AG04449 (cell line): ENCODE measurements at regions not wholly inside any gene's neighbourhood (a gene's known extent, or its start where the extent isn't known, plus 50 kb on each side); places are given as distances from the start of the nearest gene placed in this dataset.

Experiments
- CTCF ChIA-PET: fragments of 350-600 bp; formaldehyde crosslinking; extraction: SDS; loops from one replicate; lab custom pipeline; 2021; ENCODE audit warnings: antibody characterized with exemption; lab: Yijun Ruan, JAX
- POLR2A ChIA-PET: fragments of 400-600, 350-600 bp; formaldehyde crosslinking; extraction: SDS; loops from one replicate; lab custom pipeline; 2020; ENCODE audit warnings: antibody characterized with exemption, inconsistent platforms; lab: Yijun Ruan, JAX
- DNase-seq: peaks from one replicate; pipeline ENCODE4 v3.0.0-alpha.2; 2010; ENCODE audit warnings: low read depth, low spot score
- H3K4me3 ChIP-seq: 2 replicates; pipeline ENCODE4 v1.5.1; 2011; ENCODE audit warnings: low read depth, mild to moderate bottlenecking, control low read depth, low read length
- CTCF ChIP-seq: IDR thresholded peaks from one replicate; pipeline ENCODE4 v1.5.1; 2011; ENCODE audit warnings: mild to moderate bottlenecking, moderate library complexity, low read length, control low read depth, inconsistent platforms; ENCODE audit not compliant: insufficient read depth; ENCODE audit errors: missing control alignments

- DNase-seq = no peak
- ChIA-PET POLR2A (no interaction called here), CTCF (no interaction called here)
- TF ChIP-seq CTCF = no peak
- H3K4me3 ChIP-seq = no peak overlapping the region
These were observed 299.8 kb downstream of the ARL4A start for GRCh38 chr7:12987238-12987637.

- POLR2A ChIA-PET = no interaction called here
- CTCF ChIA-PET = no interaction called here
- DNase-seq = no peak
- TF ChIP-seq CTCF = no peak
- no peak overlapping the region for H3K4me3 ChIP-seq
These were observed 303.0 kb downstream of the ARL4A start for GRCh38 chr7:12990440-12990839.

GRCh38 chr7:12993025-12993424 lies 305.6 kb downstream of the ARL4A start:
- ChIA-PET POLR2A (no interaction called here), CTCF (no interaction called here)
- no peak for DNase-seq

GRCh38 chr7:12995912-12996469 lies 308.6 kb downstream of the ARL4A start:
- no peak overlapping the region for H3K4me3 ChIP-seq
- ChIA-PET CTCF (no interaction called here), POLR2A (no interaction called here)
- no peak for DNase-seq
- no peak for TF ChIP-seq CTCF

More at GRCh38 chr7:12993025-12993424, 305.6 kb downstream of the ARL4A start:
- H3K4me3 ChIP-seq = no peak overlapping the region
- no peak for TF ChIP-seq CTCF

GRCh38 chr7:13007331-13007730 lies 319.9 kb downstream of the ARL4A start:
- no peak for TF ChIP-seq CTCF
- ChIA-PET POLR2A (no interaction called here), CTCF (no interaction called here)
- H3K4me3 ChIP-seq = no peak overlapping the region
- DNase-seq = no peak

- H3K4me3 ChIP-seq = no peak overlapping the region
- DNase-seq = no peak
- CTCF ChIA-PET = no interaction called here
- POLR2A ChIA-PET = no interaction called here
- no peak for TF ChIP-seq CTCF
These were observed 322.1 kb downstream of the ARL4A start for GRCh38 chr7:13009517-13009916.
